K562 (cell line): ENCODE measurements at regions not wholly inside any gene's neighbourhood (a gene's known extent, or its start where the extent isn't known, plus 50 kb on each side); places are given as distances from the start of the nearest gene placed in this dataset.
"Not testable (repeated sequence)": the region's sequence is repeated elsewhere in the genome, so short reads cannot be mapped to it uniquely, and the experiment has no call there.

Source experiments
- ATF3 ChIP-seq, 2 experiments: fragments of 450-650 bp in 1 of 2; sonication (generic) in 1 of 2; formaldehyde crosslinking in 1 of 2; IDR thresholded peaks in 1 of 2; conservative IDR thresholded peaks in 1 of 2; 2 replicates each; pipeline versions ENCODE4 v1.6.1 to v1.8.1; 2016 to 2023; ENCODE audit warnings: mild to moderate bottlenecking in 2 of 2, moderate library complexity in 2 of 2, inconsistent platforms in 1 of 2, missing genetic modification reagents in 1 of 2
- CTCF ChIP-seq, 3 experiments: IDR thresholded peaks in 2 of 3; conservative IDR thresholded peaks in 1 of 3; 2 replicates each; pipeline ENCODE4 v1.5.1; 2011 to 2012; ENCODE audit warnings: low read length in 3 of 3, mild to moderate bottlenecking in 3 of 3, control low read depth in 2 of 3, improper control_type of control experiment in 1 of 3, inconsistent platforms in 1 of 3, low read depth in 1 of 3, mixed read lengths in 1 of 3, moderate library complexity in 1 of 3; ENCODE audit not compliant: insufficient read depth in 2 of 3
- EP300 ChIP-seq: IDR thresholded peaks from 2 replicates; pipeline ENCODE4 v1.6.1; 2012; ENCODE audit warnings: low read length, improper control_type of control experiment
- FOXJ3 ChIP-seq: sonication (generic); formaldehyde crosslinking; IDR thresholded peaks from 2 replicates; pipeline ENCODE4 v1.4.0; 2020; ENCODE audit warnings: mild to moderate bottlenecking, missing genetic modification reagents
- GATA2 ChIP-seq: sonication (generic); formaldehyde crosslinking; IDR thresholded peaks from 2 replicates; pipeline ENCODE4 v1.4.0; 2020; ENCODE audit warnings: mild to moderate bottlenecking, missing genetic modification reagents
- KDM4B ChIP-seq, 2 experiments: fragments of 450-650 bp in 1 of 2; sonication (generic) in 1 of 2; IDR thresholded peaks; 2 replicates each; pipeline ENCODE4 v1.6.1; 2016 to 2017; ENCODE audit warnings: borderline replicate concordance in 2 of 2, antibody characterized with exemption in 1 of 2, low read depth in 1 of 2, mild to moderate bottlenecking in 1 of 2
- MAX ChIP-seq: sonication (generic); formaldehyde crosslinking; IDR thresholded peaks from 2 replicates; pipeline ENCODE4 v1.9.0; 2022; ENCODE audit warnings: mild to moderate bottlenecking, missing genetic modification reagents
- NR2F6 ChIP-seq: fragments of 450-650 bp; formaldehyde crosslinking; IDR thresholded peaks from 2 replicates; pipeline ENCODE4 v1.4.0; 2020; ENCODE audit warnings: mild to moderate bottlenecking
- SMARCB1 ChIP-seq: IDR thresholded peaks from 2 replicates; pipeline ENCODE4 v1.6.1; 2011; ENCODE audit warnings: improper control_type of control experiment, low read depth; ENCODE audit not compliant: insufficient read length

- not testable (repeated sequence) for TF ChIP-seq KDM4B (IDR thresholded peaks at IDR 0.05; ENCODE audit: borderline replicate concordance in 2 of 2, low read depth in 1 of 2); GATA2 (CRISPR knock-in tag); EP300; MAX; NR2F6 (CRISPR knock-in tag); FOXJ3 (CRISPR knock-in tag); CTCF (IDR thresholded peaks at IDR 0.05 in 2 of 3, conservative IDR thresholded peaks at IDR 0.05 in 1 of 3; ENCODE audit: insufficient read depth in 2 of 3, low read depth in 1 of 3, low read length in 3 of 3); SMARCB1; ATF3 (IDR thresholded peaks at IDR 0.05); ATF3 (CRISPR knock-in tag; conservative IDR thresholded peaks at IDR 0.05)
These were observed 95.3 kb downstream of the TMEM121 start for GRCh38 chr14:105621479-105622328.
